IMR-90 (cell line): ENCODE measurements at regions not wholly inside any gene's neighbourhood (a gene's known extent, or its start where the extent isn't known, plus 50 kb on each side); places are given as distances from the start of the nearest gene placed in this dataset.
"Not testable (repeated sequence)": the region's sequence is repeated elsewhere in the genome, so short reads cannot be mapped to it uniquely, and the experiment has no call there.

ENCODE experiments used
- ATAC-seq: fragments of 200-7000 bp; cut with Tn5 transposase; 2 replicates; pipeline ENCODE4 v1.9.1; 2020; ENCODE audit warnings: low read depth, mild to moderate bottlenecking, moderate library complexity
- BruUV-seq: library from RNA; stranded (reverse); fragments of 400-500 nt; replicated peaks from 2 replicates; lab custom pipeline; 2021; lab: Mats Ljungman, UMichigan
- CTCF ChIA-PET: fragments of 300-600 bp; formaldehyde crosslinking; extraction: SDS; loops from one replicate; lab custom pipeline; 2021; ENCODE audit warnings: antibody characterized with exemption; lab: Yijun Ruan, JAX
- POLR2A ChIA-PET: fragments of 300-600 bp; sonication (Branson Sonifier 250); formaldehyde crosslinking; loops from one replicate; lab custom pipeline; 2022; ENCODE audit warnings: antibody characterized with exemption; ENCODE audit not compliant: unreplicated experiment; lab: Charles Lee
- DNase-seq: peaks from one replicate; pipeline ENCODE4 v3.0.0; 2013
- H2AFZ ChIP-seq: replicated peaks from 2 replicates; pipeline ENCODE3; 2013; ENCODE audit warnings: low read length, mild to moderate bottlenecking; ENCODE audit not compliant: poor library complexity
- H2AK5ac ChIP-seq: 2 replicates; pipeline ENCODE4 v1.6.1; 2013; ENCODE audit warnings: low read depth, low read length, inconsistent platforms
- H2AK9ac ChIP-seq: replicated peaks from 2 replicates; pipeline ENCODE3; 2013; ENCODE audit warnings: mild to moderate bottlenecking, low read depth, low read length, moderate library complexity; ENCODE audit not compliant: poor library complexity
- H2BK120ac ChIP-seq: 2 replicates; pipeline ENCODE4 v1.6.1; 2013; ENCODE audit warnings: low read depth, low read length, inconsistent platforms
- H2BK15ac ChIP-seq: 3 replicates; pipeline ENCODE4 v1.6.1; 2013; ENCODE audit warnings: low read depth, low read length, inconsistent platforms
- H2BK20ac ChIP-seq: 2 replicates; pipeline ENCODE4 v1.6.1; 2013; ENCODE audit warnings: low read depth, mild to moderate bottlenecking, inconsistent platforms, low read length, moderate library complexity
- H2BK5ac ChIP-seq: 2 replicates; pipeline ENCODE4 v1.6.1; 2013; ENCODE audit warnings: mild to moderate bottlenecking, low read depth, low read length, inconsistent platforms; ENCODE audit not compliant: poor library complexity, severe bottlenecking
- H3K14ac ChIP-seq: replicated peaks from 2 replicates; pipeline ENCODE4 v1.6.1; 2013; ENCODE audit warnings: low read depth, low read length, inconsistent platforms
- H3K18ac ChIP-seq: 2 replicates; pipeline ENCODE4 v1.6.1; 2013; ENCODE audit warnings: low read depth, low read length, control low read depth
- H3K23ac ChIP-seq: 2 replicates; pipeline ENCODE4 v1.6.1; 2013; ENCODE audit warnings: low read depth, low read length, inconsistent platforms
- H3K27ac ChIP-seq: 2 replicates; pipeline ENCODE4 v1.5.1; 2013; ENCODE audit warnings: mild to moderate bottlenecking, control low read depth, low read length; ENCODE audit not compliant: insufficient read depth
- H3K27me3 ChIP-seq: 2 replicates; pipeline ENCODE4 v1.6.1; 2013; ENCODE audit warnings: low read length; ENCODE audit not compliant: control insufficient read depth, insufficient read depth
- H3K36me3 ChIP-seq: 2 replicates; pipeline ENCODE4 v1.6.1; 2013; ENCODE audit warnings: low read length, mixed read lengths; ENCODE audit not compliant: control insufficient read depth, insufficient read depth
- H3K4ac ChIP-seq: 2 replicates; pipeline ENCODE4 v1.6.1; 2013; ENCODE audit warnings: low read depth, low read length, inconsistent platforms
- H3K4me1 ChIP-seq: 2 replicates; pipeline ENCODE4 v1.6.1; 2013; ENCODE audit warnings: low read length, mixed read lengths; ENCODE audit not compliant: control insufficient read depth, insufficient read depth
- H3K4me2 ChIP-seq: 2 replicates; pipeline ENCODE4 v1.6.1; 2013; ENCODE audit warnings: low read depth, mild to moderate bottlenecking, control low read depth, low read length, moderate library complexity
- H3K4me3 ChIP-seq: 2 replicates; pipeline ENCODE4 v1.5.1; 2013; ENCODE audit warnings: low read depth, mild to moderate bottlenecking, control low read depth, low read length, moderate library complexity; ENCODE audit not compliant: insufficient read depth
- H3K56ac ChIP-seq: 2 replicates; pipeline ENCODE4 v1.6.1; 2013; ENCODE audit warnings: low read length, inconsistent platforms; ENCODE audit not compliant: insufficient read depth; ENCODE audit errors: extremely low read depth
- H3K79me1 ChIP-seq, 2 experiments: 2 replicates each; pipeline ENCODE4 v1.6.1; 2013; ENCODE audit warnings: low read length in 2 of 2, inconsistent platforms in 1 of 2, low read depth in 1 of 2
- H3K9ac ChIP-seq: 2 replicates; pipeline ENCODE4 v1.6.1; 2013; ENCODE audit warnings: low read depth, low read length, control low read depth
- H3K9me1 ChIP-seq: 2 replicates; pipeline ENCODE4 v1.6.1; 2013; ENCODE audit warnings: low read length, inconsistent platforms; ENCODE audit not compliant: insufficient read depth
- H3K9me3 ChIP-seq: 2 replicates; pipeline ENCODE4 v1.6.1; 2013; ENCODE audit warnings: low read length; ENCODE audit not compliant: control insufficient read depth, insufficient read depth
- H4K20me1 ChIP-seq: 2 replicates; pipeline ENCODE4 v1.6.1; 2013; ENCODE audit warnings: low read length, inconsistent platforms; ENCODE audit not compliant: insufficient read depth
- H4K5ac ChIP-seq: 2 replicates; pipeline ENCODE4 v1.6.1; 2013; ENCODE audit warnings: mild to moderate bottlenecking, low read depth, low read length, control low read depth
- H4K8ac ChIP-seq, 2 experiments: 2 replicates each; pipeline ENCODE4 v1.6.1; 2013; ENCODE audit warnings: low read depth in 2 of 2, low read length in 2 of 2, control low read depth in 1 of 2, inconsistent platforms in 1 of 2
- H4K91ac ChIP-seq: 2 replicates; pipeline ENCODE4 v1.6.1; 2013; ENCODE audit warnings: low read depth, low read length, inconsistent platforms; ENCODE audit not compliant: insufficient read depth
- WGBS, 2 experiments: methylation state at CpG; one replicate each; pipeline versions ENCODE4 v1.1.5 to v1.1.7; 2013; ENCODE audit warnings: missing lambda C conversion rate in 2 of 2; ENCODE audit not compliant: insufficient read length in 1 of 2; ENCODE audit errors: extremely low coverage in 2 of 2; 5-methylcytosine and 5-hydroxymethylcytosine counted together
- dilution Hi-C: fragments of 300-500 bp; cut with HindIII; formaldehyde crosslinking; loops from one replicate; pipeline ENCODE4 v1.14.3; 2018; ENCODE audit warnings: low sequenced_read_pairs; ENCODE audit not compliant: unreplicated experiment
- in situ Hi-C: fragments of 300-500 bp; cut with MboI; formaldehyde crosslinking; loops from 3 replicates; pipeline ENCODE4 v1.14.3; 2019; ENCODE audit warnings: low sequenced_read_pairs, inconsistent platforms, mixed read lengths
- intact Hi-C: fragments of 100-400 bp; cut with micrococcal nuclease; formaldehyde crosslinking; loops from 2 replicates; pipeline ENCODE4 v1.10.0; 2022

DNA sequence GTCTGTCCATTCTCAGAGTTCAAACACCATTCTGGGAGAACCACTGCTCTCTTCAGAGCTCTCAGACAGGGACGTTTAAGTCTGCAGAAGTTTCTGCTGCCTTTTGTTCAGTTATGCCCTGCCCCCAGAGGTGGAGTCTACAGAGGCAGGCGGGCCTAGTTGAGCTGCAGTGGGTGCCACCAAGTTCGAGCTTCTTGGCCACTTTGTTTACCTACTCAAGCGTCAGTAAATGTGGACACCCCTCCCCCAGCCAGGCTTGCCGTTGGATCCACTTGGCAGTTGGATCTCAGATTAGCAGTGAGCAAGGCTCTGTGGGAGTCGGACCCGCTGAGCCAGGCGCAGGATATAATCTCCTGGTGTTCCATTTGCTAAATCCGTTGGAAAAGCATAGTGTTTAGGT lies 601.5 kb downstream of the PKHD1 start:
- H2BK15ac ChIP-seq, H3K56ac ChIP-seq, H2AFZ ChIP-seq, H2AK9ac ChIP-seq, H3K14ac ChIP-seq, H2BK20ac ChIP-seq, H3K27ac ChIP-seq, H3K27me3 ChIP-seq, H2AK5ac ChIP-seq, H3K79me1 ChIP-seq, POLR2A ChIA-PET, H4K8ac ChIP-seq, intact Hi-C loops, H2BK5ac ChIP-seq, H3K4me2 ChIP-seq, CTCF ChIA-PET, H4K5ac ChIP-seq, H3K9me3 ChIP-seq, dilution Hi-C loops, ATAC-seq, DNase-seq, H3K4ac ChIP-seq, H3K23ac ChIP-seq, H2BK120ac ChIP-seq, in situ Hi-C loops, H4K91ac ChIP-seq, H4K20me1 ChIP-seq, H3K9me1 ChIP-seq, H3K18ac ChIP-seq, H3K36me3 ChIP-seq, H3K4me3 ChIP-seq, BruUV-seq, H3K9ac ChIP-seq, H3K4me1 ChIP-seq: not testable (repeated sequence)
- WGBS, 2 experiments = no CpG with 5 or more reads among the region's 9 CpGs
